HG02571 (cell line): ENCODE measurements at regions not wholly inside any gene's neighbourhood (a gene's known extent, or its start where the extent isn't known, plus 50 kb on each side); places are given as distances from the start of the nearest gene placed in this dataset.

Experiments used
- ATAC-seq: cut with Tn5 transposase; IDR thresholded peaks from one replicate; pipeline ENCODE4 v1.9.1; 2021; ENCODE audit warnings: mild to moderate bottlenecking, moderate library complexity; ENCODE audit not compliant: unreplicated experiment

GRCh38 chr10:6305401-6306321 is 102.9 kb downstream of the PFKFB3 start:
- no peak for ATAC-seq

GRCh38 chr10:6306917-6307316 is 104.2 kb downstream of the PFKFB3 start:
- ATAC-seq, result no peak

GRCh38 chr10:6309816-6310215 is 107.1 kb downstream of the PFKFB3 start:
- ATAC-seq, result no peak

- no peak for ATAC-seq
Observed at GRCh38 chr10:6310977-6311376, 108.2 kb downstream of the PFKFB3 start.

- no peak for ATAC-seq
Observed at GRCh38 chr10:6311700-6312330, 109.1 kb downstream of the PFKFB3 start.

- no peak for ATAC-seq
Observed at GRCh38 chr10:6312636-6313035, 109.9 kb downstream of the PFKFB3 start.

- no peak for ATAC-seq
Observed at GRCh38 chr10:6313111-6313895, 110.6 kb downstream of the PFKFB3 start.

GRCh38 chr10:6314620-6315205 is 112.0 kb downstream of the PFKFB3 start:
- ATAC-seq, result no peak

GRCh38 chr10:6319119-6319518 is 116.4 kb downstream of the PFKFB3 start:
- no peak for ATAC-seq

GRCh38 chr10:6320320-6321010 is 117.7 kb downstream of the PFKFB3 start:
- no peak for ATAC-seq

GRCh38 chr10:6321880-6322279 is 119.1 kb downstream of the PFKFB3 start:
- ATAC-seq, result no peak

GRCh38 chr10:6322805-6323204 is 120.1 kb downstream of the PFKFB3 start:
- no peak for ATAC-seq

GRCh38 chr10:6327961-6328698 is 125.4 kb downstream of the PFKFB3 start:
- no peak for ATAC-seq

GRCh38 chr10:6328699-6329423 is 126.1 kb downstream of the PFKFB3 start:
- no peak for ATAC-seq

GRCh38 chr10:6333086-6333485 is 130.4 kb downstream of the PFKFB3 start:
- ATAC-seq, result no peak

GRCh38 chr10:6333973-6334372 is 131.2 kb downstream of the PFKFB3 start:
- no peak for ATAC-seq

- ATAC-seq, result no peak
Observed at GRCh38 chr10:6336016-6336415, 133.3 kb downstream of the PFKFB3 start.

- no peak for ATAC-seq
Observed at GRCh38 chr10:6337382-6337781, 134.7 kb downstream of the PFKFB3 start.

- no peak for ATAC-seq
Observed at GRCh38 chr10:6338361-6338760, 135.6 kb downstream of the PFKFB3 start.
